Ishikawa (cell line): ENCODE measurements at regions not wholly inside any gene's neighbourhood (a gene's known extent, or its start where the extent isn't known, plus 50 kb on each side); places are given as distances from the start of the nearest gene placed in this dataset.
A peak's percentile ranks its signal among the peaks of the same experiment; 100 is the strongest.

Source experiments
- CEBPB ChIP-seq: IDR thresholded peaks from 2 replicates; pipeline ENCODE4 v1.6.1; 2012
- CREB1 ChIP-seq: IDR thresholded peaks from 2 replicates; pipeline ENCODE4 v1.6.1; 2012; ENCODE audit warnings: low read depth
- EGR1 ChIP-seq: IDR thresholded peaks from 2 replicates; pipeline ENCODE4 v1.6.1; 2012
- EP300 ChIP-seq: IDR thresholded peaks from 2 replicates; pipeline ENCODE4 v1.6.1; 2012; ENCODE audit warnings: borderline replicate concordance
- FOXM1 ChIP-seq: IDR thresholded peaks from 2 replicates; pipeline ENCODE4 v1.6.1; 2012; ENCODE audit warnings: low read depth, borderline replicate concordance
- NFIC ChIP-seq: IDR thresholded peaks from 2 replicates; pipeline ENCODE4 v1.6.1; 2012
- RAD21 ChIP-seq: IDR thresholded peaks from 2 replicates; pipeline ENCODE4 v1.6.1; 2012; ENCODE audit warnings: low read depth
- REST ChIP-seq: IDR thresholded peaks from 2 replicates; pipeline ENCODE4 v1.6.1; 2012; ENCODE audit warnings: low read depth, mild to moderate bottlenecking
- TAF1 ChIP-seq: IDR thresholded peaks from 2 replicates; pipeline ENCODE4 v1.6.1; 2012; ENCODE audit warnings: low read depth, mild to moderate bottlenecking
- TCF12 ChIP-seq: IDR thresholded peaks from 2 replicates; pipeline ENCODE4 v1.6.1; 2012; ENCODE audit warnings: low read depth
- TEAD4 ChIP-seq: IDR thresholded peaks from 2 replicates; pipeline ENCODE4 v1.6.1; 2012
- USF1 ChIP-seq: IDR thresholded peaks from 2 replicates; pipeline ENCODE4 v1.6.1; 2012
- YY1 ChIP-seq: IDR thresholded peaks from 2 replicates; pipeline ENCODE4 v1.6.1; 2012; ENCODE audit warnings: low read depth
- ZBTB7A ChIP-seq: IDR thresholded peaks from 2 replicates; pipeline ENCODE4 v1.6.1; 2012; ENCODE audit warnings: low read depth
- TF ChIP-seq, protein P1 (sequence below): IDR thresholded peaks from 2 replicates; pipeline ENCODE4 v1.6.1; 2012

GRCh38 chr3:25910997-25911396 lies 121.1 kb downstream of the OXSM start:
- TF ChIP-seq EP300 (no peak), TCF12 (no peak), RAD21 (peak; percentile 54)

- TF ChIP-seq TEAD4 (no peak), YY1 (no peak), RAD21 (no peak), TAF1 (no peak), EP300 (no peak), NFIC (no peak), CREB1 (no peak), CEBPB (no peak), EGR1 (no peak), TCF12 (no peak), USF1 (no peak)
Measured at GRCh38 chr3:25911525-25912295, 121.8 kb downstream of the OXSM start.

DNA sequence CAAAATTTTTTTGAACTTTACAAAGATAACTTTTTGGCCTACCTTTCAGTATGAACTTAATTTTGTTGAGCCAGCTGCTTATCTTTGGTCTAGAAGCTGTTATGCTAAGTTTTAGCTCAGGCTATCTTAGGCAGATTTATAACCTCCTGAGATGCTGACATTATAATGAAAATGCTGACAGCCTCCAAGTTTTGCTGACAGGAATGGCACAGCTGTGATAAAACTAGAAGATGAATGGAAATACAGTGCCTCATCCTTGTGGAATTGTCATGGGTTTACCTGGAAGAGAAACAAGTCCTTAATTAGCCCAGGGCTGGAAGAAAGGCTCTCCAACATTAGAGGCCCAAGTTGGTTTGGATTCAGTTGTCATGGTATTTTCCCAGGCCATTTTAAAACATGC lies 123.3 kb downstream of the OXSM start:
- TF ChIP-seq EP300 (no peak), CREB1 (no peak), ZBTB7A (no peak), TAF1 (no peak), NFIC (no peak), YY1 (no peak), FOXM1 (no peak), CEBPB (no peak), EGR1 (no peak), REST (no peak), TEAD4 (no peak), RAD21 (no peak), TCF12 (no peak), USF1 (no peak)

GRCh38 chr3:25915673-25916072 lies 125.8 kb downstream of the OXSM start:
- no peak for TF ChIP-seq TEAD4
- TF ChIP-seq EP300 = no peak
- TF ChIP-seq USF1 = no peak
- TF ChIP-seq, protein P1, sequence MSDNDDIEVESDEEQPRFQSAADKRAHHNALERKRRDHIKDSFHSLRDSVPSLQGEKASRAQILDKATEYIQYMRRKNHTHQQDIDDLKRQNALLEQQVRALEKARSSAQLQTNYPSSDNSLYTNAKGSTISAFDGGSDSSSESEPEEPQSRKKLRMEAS = no peak
- TF ChIP-seq CEBPB = no peak
- TF ChIP-seq YY1 = no peak
- TF ChIP-seq RAD21 = no peak
- TF ChIP-seq FOXM1 = no peak
- TF ChIP-seq EGR1 = no peak
- TF ChIP-seq TAF1 = no peak
- no peak for TF ChIP-seq REST
- TF ChIP-seq CREB1 = no peak
- TF ChIP-seq NFIC = no peak
- TF ChIP-seq ZBTB7A = no peak
- no peak for TF ChIP-seq TCF12

DNA sequence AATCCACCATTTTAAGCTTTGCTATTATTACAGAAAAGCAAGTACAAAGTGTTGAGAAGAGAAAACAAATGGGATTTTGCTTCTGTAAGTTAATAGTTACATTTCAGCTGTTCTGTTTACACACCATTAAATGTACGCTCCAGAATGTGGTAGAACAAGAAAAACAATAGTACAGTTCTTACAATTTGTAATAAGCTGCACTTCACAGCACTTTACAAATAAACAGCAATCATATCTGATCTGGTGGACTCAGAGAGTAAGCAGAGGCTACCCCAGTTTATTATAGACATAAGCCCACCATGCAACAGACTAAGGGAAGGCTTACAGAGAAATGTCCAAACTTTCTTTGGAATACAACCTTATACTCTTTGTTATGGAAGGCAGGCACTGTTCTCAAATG lies 126.4 kb downstream of the OXSM start:
- TF ChIP-seq TEAD4 (peak; percentile 50; the same call in 1 of the 2 replicates), FOXM1 (no peak)
